WTC11 (cell line): ENCODE measurements at regions not wholly inside any gene's neighbourhood (a gene's known extent, or its start where the extent isn't known, plus 50 kb on each side); places are given as distances from the start of the nearest gene placed in this dataset.

ENCODE experiments used
- ATAC-seq: fragments of 200-7000 bp; cut with Tn5 transposase; 2 replicates; pipeline ENCODE4 v1.10.0; 2021; ENCODE audit warnings: mild to moderate bottlenecking, moderate library complexity
- CTCF ChIA-PET: fragments of 300-600 bp; sonication (Branson Sonifier 250); formaldehyde crosslinking; loops from one replicate; lab custom pipeline; 2021; ENCODE audit warnings: antibody characterized with exemption; lab: Charles Lee
- POLR2A ChIA-PET: fragments of 350-600 bp; sonication (Branson Sonifier 250); formaldehyde crosslinking; loops from one replicate; lab custom pipeline; 2021; ENCODE audit warnings: antibody characterized with exemption; lab: Charles Lee
- DNase-seq: peaks from one replicate; pipeline ENCODE4 v3.0.0; 2021; ENCODE audit warnings: low spot score
- H3K27ac Mint-ChIP-seq: 2 replicates; pipeline ENCODE4 v1.8.0; 2021; ENCODE audit warnings: mixed read lengths
- H3K27me3 Mint-ChIP-seq: 2 replicates; pipeline ENCODE4 v1.8.0; 2021; ENCODE audit warnings: low read depth, mild to moderate bottlenecking, moderate library complexity, mixed read lengths
- H3K36me3 Mint-ChIP-seq: 2 replicates; pipeline ENCODE4 v1.8.0; 2021; ENCODE audit warnings: mixed read lengths
- H3K4me1 Mint-ChIP-seq: 2 replicates; pipeline ENCODE4 v1.8.0; 2022; ENCODE audit warnings: mixed read lengths
- H3K4me3 Mint-ChIP-seq: 2 replicates; pipeline ENCODE4 v1.8.0; 2021; ENCODE audit warnings: mild to moderate bottlenecking, moderate library complexity, mixed read lengths
- H3K9me3 Mint-ChIP-seq: 2 replicates; pipeline ENCODE4 v1.8.0; 2021; ENCODE audit warnings: mixed read lengths
- EMX1 ChIP-seq: fragments of 250-450 bp; sonication (Bioruptor Pico); IDR thresholded peaks from 2 replicates; pipeline ENCODE4 v1.8.0; 2021; ENCODE audit warnings: mild to moderate bottlenecking
- FOXP1 ChIP-seq: sonication (generic); formaldehyde crosslinking; IDR thresholded peaks from 2 replicates; pipeline ENCODE4 v1.8.0; 2022; ENCODE audit warnings: missing genetic modification reagents, mild to moderate bottlenecking, moderate library complexity, borderline replicate concordance
- JAZF1 ChIP-seq: fragments of 250-450 bp; sonication (Bioruptor Pico); IDR thresholded peaks from 2 replicates; pipeline ENCODE4 v1.9.0; 2021; ENCODE audit warnings: moderate library complexity, mild to moderate bottlenecking, inconsistent platforms
- JUN ChIP-seq: sonication (generic); formaldehyde crosslinking; IDR thresholded peaks from 2 replicates; pipeline ENCODE4 v1.8.0; 2023; ENCODE audit warnings: mild to moderate bottlenecking, missing genetic modification reagents
- NFE2L1 ChIP-seq: sonication (generic); formaldehyde crosslinking; IDR thresholded peaks from 2 replicates; pipeline ENCODE4 v1.8.1; 2023; ENCODE audit warnings: missing genetic modification reagents
- NR1H2 ChIP-seq: sonication (generic); formaldehyde crosslinking; IDR thresholded peaks from 2 replicates; pipeline ENCODE4 v1.9.0; 2021; ENCODE audit warnings: mild to moderate bottlenecking, moderate library complexity, missing genetic modification reagents
- RORB ChIP-seq: fragments of 250-450 bp; sonication (Bioruptor Pico); IDR thresholded peaks from 2 replicates; pipeline ENCODE4 v1.9.0; 2021; ENCODE audit warnings: mild to moderate bottlenecking
- TEAD1 ChIP-seq: sonication (generic); formaldehyde crosslinking; IDR thresholded peaks from 2 replicates; pipeline ENCODE4 v1.8.0; 2022; ENCODE audit warnings: mild to moderate bottlenecking, missing genetic modification reagents
- ZNF423 ChIP-seq: fragments of 250-450 bp; sonication (Bioruptor Pico); IDR thresholded peaks from 2 replicates; pipeline ENCODE4 v2.1.2; 2022; ENCODE audit warnings: mild to moderate bottlenecking, moderate library complexity
- ZNF671 ChIP-seq: fragments of 250-450 bp; sonication (Bioruptor Pico); IDR thresholded peaks from 2 replicates; pipeline ENCODE4 v1.8.0; 2021; ENCODE audit warnings: mild to moderate bottlenecking
- TF ChIP-seq, protein P1 (sequence below): sonication (generic); formaldehyde crosslinking; conservative IDR thresholded peaks from 2 replicates; pipeline ENCODE4 v1.8.1; 2023; ENCODE audit warnings: mild to moderate bottlenecking, low read depth, missing genetic modification reagents, moderate library complexity
- TF ChIP-seq, protein P2 (sequence below): fragments of 250-450 bp; sonication (Bioruptor Pico); IDR thresholded peaks from 2 replicates; pipeline ENCODE4 v2.1.2; 2022; ENCODE audit warnings: mild to moderate bottlenecking, moderate library complexity
- TF ChIP-seq, protein P3 (sequence below): sonication (generic); formaldehyde crosslinking; IDR thresholded peaks from 2 replicates; pipeline ENCODE4 v1.8.0; 2023; ENCODE audit warnings: missing genetic modification reagents, mild to moderate bottlenecking, borderline replicate concordance
- TF ChIP-seq, protein P4 (sequence below): sonication (generic); formaldehyde crosslinking; IDR thresholded peaks from 2 replicates; pipeline ENCODE4 v1.8.0; 2022; ENCODE audit warnings: mild to moderate bottlenecking, missing genetic modification reagents
- TF ChIP-seq, protein P5 (sequence below): sonication (generic); formaldehyde crosslinking; IDR thresholded peaks from 2 replicates; pipeline ENCODE4 v1.8.0; 2023; ENCODE audit warnings: mild to moderate bottlenecking, missing genetic modification reagents
- TF ChIP-seq, protein P6 (sequence below): sonication (generic); formaldehyde crosslinking; IDR thresholded peaks from 2 replicates; pipeline ENCODE4 v1.8.0; 2022; ENCODE audit warnings: missing genetic modification reagents
- TF ChIP-seq, protein P7 (sequence below): sonication (generic); formaldehyde crosslinking; IDR thresholded peaks from 2 replicates; pipeline ENCODE4 v1.8.1; 2022; ENCODE audit warnings: low read depth, missing genetic modification reagents, borderline replicate concordance

DNA sequence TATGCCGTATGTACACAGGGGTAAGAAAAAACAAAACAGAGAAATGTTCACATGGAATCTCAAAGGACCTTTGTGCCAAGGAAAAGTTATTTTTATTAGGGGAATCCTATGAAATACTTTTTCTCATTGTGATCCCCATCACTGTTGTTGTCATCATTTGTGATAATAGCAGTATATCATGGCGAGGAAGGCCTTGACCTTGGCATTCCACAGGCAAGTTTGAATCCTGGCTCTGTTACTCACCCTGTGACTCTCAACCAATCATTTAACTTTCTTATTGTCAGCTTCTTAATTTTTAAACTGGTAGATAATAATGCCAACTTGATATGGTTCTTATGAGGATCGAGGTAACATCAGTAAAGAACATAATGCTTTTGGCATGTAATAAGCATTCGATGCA, 142.2 kb upstream of the DDHD1 start (continued):
- TF ChIP-seq TEAD1 (no peak), ZNF423 (CRISPR knock-in tag) (no peak), JUN (CRISPR knock-in tag) (no peak), NR1H2 (CRISPR knock-in tag) (no peak), RORB (CRISPR knock-in tag) (no peak)
- TF ChIP-seq, protein P1, sequence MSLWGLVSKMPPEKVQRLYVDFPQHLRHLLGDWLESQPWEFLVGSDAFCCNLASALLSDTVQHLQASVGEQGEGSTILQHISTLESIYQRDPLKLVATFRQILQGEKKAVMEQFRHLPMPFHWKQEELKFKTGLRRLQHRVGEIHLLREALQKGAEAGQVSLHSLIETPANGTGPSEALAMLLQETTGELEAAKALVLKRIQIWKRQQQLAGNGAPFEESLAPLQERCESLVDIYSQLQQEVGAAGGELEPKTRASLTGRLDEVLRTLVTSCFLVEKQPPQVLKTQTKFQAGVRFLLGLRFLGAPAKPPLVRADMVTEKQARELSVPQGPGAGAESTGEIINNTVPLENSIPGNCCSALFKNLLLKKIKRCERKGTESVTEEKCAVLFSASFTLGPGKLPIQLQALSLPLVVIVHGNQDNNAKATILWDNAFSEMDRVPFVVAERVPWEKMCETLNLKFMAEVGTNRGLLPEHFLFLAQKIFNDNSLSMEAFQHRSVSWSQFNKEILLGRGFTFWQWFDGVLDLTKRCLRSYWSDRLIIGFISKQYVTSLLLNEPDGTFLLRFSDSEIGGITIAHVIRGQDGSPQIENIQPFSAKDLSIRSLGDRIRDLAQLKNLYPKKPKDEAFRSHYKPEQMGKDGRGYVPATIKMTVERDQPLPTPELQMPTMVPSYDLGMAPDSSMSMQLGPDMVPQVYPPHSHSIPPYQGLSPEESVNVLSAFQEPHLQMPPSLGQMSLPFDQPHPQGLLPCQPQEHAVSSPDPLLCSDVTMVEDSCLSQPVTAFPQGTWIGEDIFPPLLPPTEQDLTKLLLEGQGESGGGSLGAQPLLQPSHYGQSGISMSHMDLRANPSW (CRISPR knock-in tag) = no peak
- TF ChIP-seq, protein P2, sequence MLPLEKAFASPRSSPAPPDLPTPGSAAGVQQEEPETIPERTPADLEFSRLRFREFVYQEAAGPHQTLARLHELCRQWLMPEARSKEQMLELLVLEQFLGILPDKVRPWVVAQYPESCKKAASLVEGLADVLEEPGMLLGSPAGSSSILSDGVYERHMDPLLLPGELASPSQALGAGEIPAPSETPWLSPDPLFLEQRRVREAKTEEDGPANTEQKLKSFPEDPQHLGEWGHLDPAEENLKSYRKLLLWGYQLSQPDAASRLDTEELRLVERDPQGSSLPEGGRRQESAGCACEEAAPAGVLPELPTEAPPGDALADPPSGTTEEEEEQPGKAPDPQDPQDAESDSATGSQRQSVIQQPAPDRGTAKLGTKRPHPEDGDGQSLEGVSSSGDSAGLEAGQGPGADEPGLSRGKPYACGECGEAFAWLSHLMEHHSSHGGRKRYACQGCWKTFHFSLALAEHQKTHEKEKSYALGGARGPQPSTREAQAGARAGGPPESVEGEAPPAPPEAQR (CRISPR knock-in tag) = no peak
- TF ChIP-seq, protein P3, sequence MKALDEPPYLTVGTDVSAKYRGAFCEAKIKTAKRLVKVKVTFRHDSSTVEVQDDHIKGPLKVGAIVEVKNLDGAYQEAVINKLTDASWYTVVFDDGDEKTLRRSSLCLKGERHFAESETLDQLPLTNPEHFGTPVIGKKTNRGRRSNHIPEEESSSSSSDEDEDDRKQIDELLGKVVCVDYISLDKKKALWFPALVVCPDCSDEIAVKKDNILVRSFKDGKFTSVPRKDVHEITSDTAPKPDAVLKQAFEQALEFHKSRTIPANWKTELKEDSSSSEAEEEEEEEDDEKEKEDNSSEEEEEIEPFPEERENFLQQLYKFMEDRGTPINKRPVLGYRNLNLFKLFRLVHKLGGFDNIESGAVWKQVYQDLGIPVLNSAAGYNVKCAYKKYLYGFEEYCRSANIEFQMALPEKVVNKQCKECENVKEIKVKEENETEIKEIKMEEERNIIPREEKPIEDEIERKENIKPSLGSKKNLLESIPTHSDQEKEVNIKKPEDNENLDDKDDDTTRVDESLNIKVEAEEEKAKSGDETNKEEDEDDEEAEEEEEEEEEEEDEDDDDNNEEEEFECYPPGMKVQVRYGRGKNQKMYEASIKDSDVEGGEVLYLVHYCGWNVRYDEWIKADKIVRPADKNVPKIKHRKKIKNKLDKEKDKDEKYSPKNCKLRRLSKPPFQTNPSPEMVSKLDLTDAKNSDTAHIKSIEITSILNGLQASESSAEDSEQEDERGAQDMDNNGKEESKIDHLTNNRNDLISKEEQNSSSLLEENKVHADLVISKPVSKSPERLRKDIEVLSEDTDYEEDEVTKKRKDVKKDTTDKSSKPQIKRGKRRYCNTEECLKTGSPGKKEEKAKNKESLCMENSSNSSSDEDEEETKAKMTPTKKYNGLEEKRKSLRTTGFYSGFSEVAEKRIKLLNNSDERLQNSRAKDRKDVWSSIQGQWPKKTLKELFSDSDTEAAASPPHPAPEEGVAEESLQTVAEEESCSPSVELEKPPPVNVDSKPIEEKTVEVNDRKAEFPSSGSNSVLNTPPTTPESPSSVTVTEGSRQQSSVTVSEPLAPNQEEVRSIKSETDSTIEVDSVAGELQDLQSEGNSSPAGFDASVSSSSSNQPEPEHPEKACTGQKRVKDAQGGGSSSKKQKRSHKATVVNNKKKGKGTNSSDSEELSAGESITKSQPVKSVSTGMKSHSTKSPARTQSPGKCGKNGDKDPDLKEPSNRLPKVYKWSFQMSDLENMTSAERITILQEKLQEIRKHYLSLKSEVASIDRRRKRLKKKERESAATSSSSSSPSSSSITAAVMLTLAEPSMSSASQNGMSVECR (CRISPR knock-in tag) = no peak
- TF ChIP-seq, protein P4, sequence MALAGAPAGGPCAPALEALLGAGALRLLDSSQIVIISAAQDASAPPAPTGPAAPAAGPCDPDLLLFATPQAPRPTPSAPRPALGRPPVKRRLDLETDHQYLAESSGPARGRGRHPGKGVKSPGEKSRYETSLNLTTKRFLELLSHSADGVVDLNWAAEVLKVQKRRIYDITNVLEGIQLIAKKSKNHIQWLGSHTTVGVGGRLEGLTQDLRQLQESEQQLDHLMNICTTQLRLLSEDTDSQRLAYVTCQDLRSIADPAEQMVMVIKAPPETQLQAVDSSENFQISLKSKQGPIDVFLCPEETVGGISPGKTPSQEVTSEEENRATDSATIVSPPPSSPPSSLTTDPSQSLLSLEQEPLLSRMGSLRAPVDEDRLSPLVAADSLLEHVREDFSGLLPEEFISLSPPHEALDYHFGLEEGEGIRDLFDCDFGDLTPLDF (CRISPR knock-in tag) = no peak
- TF ChIP-seq, protein P5, sequence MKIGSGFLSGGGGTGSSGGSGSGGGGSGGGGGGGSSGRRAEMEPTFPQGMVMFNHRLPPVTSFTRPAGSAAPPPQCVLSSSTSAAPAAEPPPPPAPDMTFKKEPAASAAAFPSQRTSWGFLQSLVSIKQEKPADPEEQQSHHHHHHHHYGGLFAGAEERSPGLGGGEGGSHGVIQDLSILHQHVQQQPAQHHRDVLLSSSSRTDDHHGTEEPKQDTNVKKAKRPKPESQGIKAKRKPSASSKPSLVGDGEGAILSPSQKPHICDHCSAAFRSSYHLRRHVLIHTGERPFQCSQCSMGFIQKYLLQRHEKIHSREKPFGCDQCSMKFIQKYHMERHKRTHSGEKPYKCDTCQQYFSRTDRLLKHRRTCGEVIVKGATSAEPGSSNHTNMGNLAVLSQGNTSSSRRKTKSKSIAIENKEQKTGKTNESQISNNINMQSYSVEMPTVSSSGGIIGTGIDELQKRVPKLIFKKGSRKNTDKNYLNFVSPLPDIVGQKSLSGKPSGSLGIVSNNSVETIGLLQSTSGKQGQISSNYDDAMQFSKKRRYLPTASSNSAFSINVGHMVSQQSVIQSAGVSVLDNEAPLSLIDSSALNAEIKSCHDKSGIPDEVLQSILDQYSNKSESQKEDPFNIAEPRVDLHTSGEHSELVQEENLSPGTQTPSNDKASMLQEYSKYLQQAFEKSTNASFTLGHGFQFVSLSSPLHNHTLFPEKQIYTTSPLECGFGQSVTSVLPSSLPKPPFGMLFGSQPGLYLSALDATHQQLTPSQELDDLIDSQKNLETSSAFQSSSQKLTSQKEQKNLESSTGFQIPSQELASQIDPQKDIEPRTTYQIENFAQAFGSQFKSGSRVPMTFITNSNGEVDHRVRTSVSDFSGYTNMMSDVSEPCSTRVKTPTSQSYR = no peak
- TF ChIP-seq, all 79 proteins: peak for 0

DNA sequence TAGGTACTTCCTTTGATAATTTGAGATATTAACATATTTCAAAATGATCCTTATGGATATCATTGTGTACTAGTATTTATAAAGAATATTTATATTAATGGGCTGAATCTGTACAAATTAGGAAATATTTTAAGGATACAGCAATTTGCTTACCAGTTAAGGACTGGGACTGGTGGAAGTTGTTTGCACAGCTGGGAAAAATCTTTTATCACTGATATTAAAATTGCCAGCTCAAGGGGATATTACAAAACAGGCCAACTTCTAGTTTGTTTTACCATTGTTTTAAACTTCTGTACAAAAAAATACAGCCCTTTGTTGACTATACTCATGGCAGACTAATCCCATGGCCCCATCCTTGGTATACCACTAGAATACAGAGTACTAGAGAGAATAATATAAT, 133.2 kb upstream of the DDHD1 start:
- DNase-seq = no peak
- Mint-ChIP-seq H3K27me3 (no peaks in the 10 kb centered on the region), H3K4me3 (no peak overlapping the region), H3K4me1 (no peaks in the 10 kb centered on the region), H3K9me3 (peaks cover 22% of the 10 kb centered on the region), H3K36me3 (no peaks in the 10 kb centered on the region; the same call in none of the 2 replicates), H3K27ac (no peak overlapping the region)
- POLR2A ChIA-PET = no interaction called here
- ATAC-seq = no peak
- CTCF ChIA-PET = interaction anchor here (1.3 kb wide), 1 partner anchor 9 kb away, joined by 4 read pairs; no protein-coding TSS in a partner anchor
- TF ChIP-seq TEAD1 = no peak
- TF ChIP-seq, protein P6, sequence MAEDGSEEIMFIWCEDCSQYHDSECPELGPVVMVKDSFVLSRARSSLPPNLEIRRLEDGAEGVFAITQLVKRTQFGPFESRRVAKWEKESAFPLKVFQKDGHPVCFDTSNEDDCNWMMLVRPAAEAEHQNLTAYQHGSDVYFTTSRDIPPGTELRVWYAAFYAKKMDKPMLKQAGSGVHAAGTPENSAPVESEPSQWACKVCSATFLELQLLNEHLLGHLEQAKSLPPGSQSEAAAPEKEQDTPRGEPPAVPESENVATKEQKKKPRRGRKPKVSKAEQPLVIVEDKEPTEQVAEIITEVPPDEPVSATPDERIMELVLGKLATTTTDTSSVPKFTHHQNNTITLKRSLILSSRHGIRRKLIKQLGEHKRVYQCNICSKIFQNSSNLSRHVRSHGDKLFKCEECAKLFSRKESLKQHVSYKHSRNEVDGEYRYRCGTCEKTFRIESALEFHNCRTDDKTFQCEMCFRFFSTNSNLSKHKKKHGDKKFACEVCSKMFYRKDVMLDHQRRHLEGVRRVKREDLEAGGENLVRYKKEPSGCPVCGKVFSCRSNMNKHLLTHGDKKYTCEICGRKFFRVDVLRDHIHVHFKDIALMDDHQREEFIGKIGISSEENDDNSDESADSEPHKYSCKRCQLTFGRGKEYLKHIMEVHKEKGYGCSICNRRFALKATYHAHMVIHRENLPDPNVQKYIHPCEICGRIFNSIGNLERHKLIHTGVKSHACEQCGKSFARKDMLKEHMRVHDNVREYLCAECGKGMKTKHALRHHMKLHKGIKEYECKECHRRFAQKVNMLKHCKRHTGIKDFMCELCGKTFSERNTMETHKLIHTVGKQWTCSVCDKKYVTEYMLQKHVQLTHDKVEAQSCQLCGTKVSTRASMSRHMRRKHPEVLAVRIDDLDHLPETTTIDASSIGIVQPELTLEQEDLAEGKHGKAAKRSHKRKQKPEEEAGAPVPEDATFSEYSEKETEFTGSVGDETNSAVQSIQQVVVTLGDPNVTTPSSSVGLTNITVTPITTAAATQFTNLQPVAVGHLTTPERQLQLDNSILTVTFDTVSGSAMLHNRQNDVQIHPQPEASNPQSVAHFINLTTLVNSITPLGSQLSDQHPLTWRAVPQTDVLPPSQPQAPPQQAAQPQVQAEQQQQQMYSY (CRISPR knock-in tag) = no peak
- TF ChIP-seq JUN (CRISPR knock-in tag) = no peak
- TF ChIP-seq ZNF671 (CRISPR knock-in tag) = no peak
- no peak for TF ChIP-seq FOXP1 (CRISPR knock-in tag)
- no peak for TF ChIP-seq EMX1 (CRISPR knock-in tag)
- TF ChIP-seq, protein P7, sequence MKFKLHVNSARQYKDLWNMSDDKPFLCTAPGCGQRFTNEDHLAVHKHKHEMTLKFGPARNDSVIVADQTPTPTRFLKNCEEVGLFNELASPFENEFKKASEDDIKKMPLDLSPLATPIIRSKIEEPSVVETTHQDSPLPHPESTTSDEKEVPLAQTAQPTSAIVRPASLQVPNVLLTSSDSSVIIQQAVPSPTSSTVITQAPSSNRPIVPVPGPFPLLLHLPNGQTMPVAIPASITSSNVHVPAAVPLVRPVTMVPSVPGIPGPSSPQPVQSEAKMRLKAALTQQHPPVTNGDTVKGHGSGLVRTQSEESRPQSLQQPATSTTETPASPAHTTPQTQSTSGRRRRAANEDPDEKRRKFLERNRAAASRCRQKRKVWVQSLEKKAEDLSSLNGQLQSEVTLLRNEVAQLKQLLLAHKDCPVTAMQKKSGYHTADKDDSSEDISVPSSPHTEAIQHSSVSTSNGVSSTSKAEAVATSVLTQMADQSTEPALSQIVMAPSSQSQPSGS = no peak
- no peak for TF ChIP-seq JAZF1
- TF ChIP-seq NFE2L1 (CRISPR knock-in tag) = no peak
